ENCODE measurements at regions not wholly inside any gene's neighbourhood (a gene's known extent, or its start where the extent isn't known, plus 50 kb on each side); places are given as distances from the start of the nearest gene placed in this dataset.
"Not testable (repeated sequence)": the region's sequence is repeated elsewhere in the genome, so short reads cannot be mapped to it uniquely, and the experiment has no call there.

GRCh38 chr9:117927354-117927753 is 223.2 kb downstream of the TLR4 start:
- DNase-seq (ENCODE audit: extremely low read depth in 1 of 11, low read depth in 9 of 11, low spot score in 4 of 11): no peak

GRCh38 chr9:117929868-117930267 is 225.7 kb downstream of the TLR4 start:
- DNase-seq (ENCODE audit: extremely low read depth in 1 of 11, low read depth in 9 of 11, low spot score in 4 of 11): no peak

- DNase-seq (ENCODE audit: extremely low read depth in 1 of 11, low read depth in 9 of 11, low spot score in 4 of 11): no peak
Observed at GRCh38 chr9:117932585-117932984, 228.4 kb downstream of the TLR4 start.

- DNase-seq (ENCODE audit: extremely low read depth in 1 of 11, low read depth in 9 of 11, low spot score in 4 of 11): no peak
Observed at GRCh38 chr9:117936185-117937130, 232.3 kb downstream of the TLR4 start.

- peak in 4 of 11 donors; percentile 13 to 38 (median 16) for DNase-seq (ENCODE audit: extremely low read depth in 1 of 11, low read depth in 9 of 11, low spot score in 4 of 11)
Observed at GRCh38 chr9:117938086-117938485, 233.9 kb downstream of the TLR4 start.

- no peak for DNase-seq (ENCODE audit: extremely low read depth in 1 of 11, low read depth in 9 of 11, low spot score in 4 of 11)
Observed at GRCh38 chr9:117938896-117939295, 234.7 kb downstream of the TLR4 start.

- DNase-seq (ENCODE audit: extremely low read depth in 1 of 11, low read depth in 9 of 11, low spot score in 4 of 11): not testable (repeated sequence)
Observed at GRCh38 chr9:117944750-117945149, 240.5 kb downstream of the TLR4 start.

- no peak for DNase-seq (ENCODE audit: extremely low read depth in 1 of 11, low read depth in 9 of 11, low spot score in 4 of 11)
Observed at GRCh38 chr9:117945286-117945685, 241.1 kb downstream of the TLR4 start.

GRCh38 chr9:117951127-117951526 is 246.9 kb downstream of the TLR4 start:
- no peak for DNase-seq (ENCODE audit: extremely low read depth in 1 of 11, low read depth in 9 of 11, low spot score in 4 of 11)

- DNase-seq (ENCODE audit: extremely low read depth in 1 of 11, low read depth in 9 of 11, low spot score in 4 of 11): no peak
Observed at GRCh38 chr9:117952581-117952980, 248.4 kb downstream of the TLR4 start.

GRCh38 chr9:117957267-117957666 is 253.1 kb downstream of the TLR4 start:
- no peak for DNase-seq (ENCODE audit: extremely low read depth in 1 of 11, low read depth in 9 of 11, low spot score in 4 of 11)

GRCh38 chr9:117958726-117959125 is 254.5 kb downstream of the TLR4 start:
- no peak for DNase-seq (ENCODE audit: extremely low read depth in 1 of 11, low read depth in 9 of 11, low spot score in 4 of 11)

GRCh38 chr9:117963493-117964090 is 259.4 kb downstream of the TLR4 start:
- no peak for DNase-seq (ENCODE audit: extremely low read depth in 1 of 11, low read depth in 9 of 11, low spot score in 4 of 11)

GRCh38 chr9:117970276-117971050 is 266.3 kb downstream of the TLR4 start:
- no peak for DNase-seq (ENCODE audit: extremely low read depth in 1 of 11, low read depth in 9 of 11, low spot score in 4 of 11)

- no peak for DNase-seq (ENCODE audit: extremely low read depth in 1 of 11, low read depth in 9 of 11, low spot score in 4 of 11)
Observed at GRCh38 chr9:117974108-117974507, 269.9 kb downstream of the TLR4 start.

GRCh38 chr9:117979914-117980313 is 275.7 kb downstream of the TLR4 start:
- no peak for DNase-seq (ENCODE audit: extremely low read depth in 1 of 11, low read depth in 9 of 11, low spot score in 4 of 11)

- DNase-seq (ENCODE audit: extremely low read depth in 1 of 11, low read depth in 9 of 11, low spot score in 4 of 11): no peak
Observed at GRCh38 chr9:117987945-117988344, 283.7 kb downstream of the TLR4 start.

GRCh38 chr9:117992006-117992405 is 287.8 kb downstream of the TLR4 start:
- DNase-seq (ENCODE audit: extremely low read depth in 1 of 11, low read depth in 9 of 11, low spot score in 4 of 11): peak in 9 of 11 donors; percentile 10 to 51 (median 31)

- no peak for DNase-seq (ENCODE audit: extremely low read depth in 1 of 11, low read depth in 9 of 11, low spot score in 4 of 11)
Observed at GRCh38 chr9:118000581-118000980, 296.4 kb downstream of the TLR4 start.

GRCh38 chr9:118003240-118003639 is 299.0 kb downstream of the TLR4 start:
- DNase-seq (ENCODE audit: extremely low read depth in 1 of 11, low read depth in 9 of 11, low spot score in 4 of 11): no peak

All from renal cortex interstitium (tissue), 11 donors.